D341Med (cell line): ENCODE measurements at regions not wholly inside any gene's neighbourhood (a gene's known extent, or its start where the extent isn't known, plus 50 kb on each side); places are given as distances from the start of the nearest gene placed in this dataset.

Experiments
- DNase-seq: peaks from one replicate; pipeline ENCODE4 v3.0.0; 2012; ENCODE audit warnings: low spot score

DNA sequence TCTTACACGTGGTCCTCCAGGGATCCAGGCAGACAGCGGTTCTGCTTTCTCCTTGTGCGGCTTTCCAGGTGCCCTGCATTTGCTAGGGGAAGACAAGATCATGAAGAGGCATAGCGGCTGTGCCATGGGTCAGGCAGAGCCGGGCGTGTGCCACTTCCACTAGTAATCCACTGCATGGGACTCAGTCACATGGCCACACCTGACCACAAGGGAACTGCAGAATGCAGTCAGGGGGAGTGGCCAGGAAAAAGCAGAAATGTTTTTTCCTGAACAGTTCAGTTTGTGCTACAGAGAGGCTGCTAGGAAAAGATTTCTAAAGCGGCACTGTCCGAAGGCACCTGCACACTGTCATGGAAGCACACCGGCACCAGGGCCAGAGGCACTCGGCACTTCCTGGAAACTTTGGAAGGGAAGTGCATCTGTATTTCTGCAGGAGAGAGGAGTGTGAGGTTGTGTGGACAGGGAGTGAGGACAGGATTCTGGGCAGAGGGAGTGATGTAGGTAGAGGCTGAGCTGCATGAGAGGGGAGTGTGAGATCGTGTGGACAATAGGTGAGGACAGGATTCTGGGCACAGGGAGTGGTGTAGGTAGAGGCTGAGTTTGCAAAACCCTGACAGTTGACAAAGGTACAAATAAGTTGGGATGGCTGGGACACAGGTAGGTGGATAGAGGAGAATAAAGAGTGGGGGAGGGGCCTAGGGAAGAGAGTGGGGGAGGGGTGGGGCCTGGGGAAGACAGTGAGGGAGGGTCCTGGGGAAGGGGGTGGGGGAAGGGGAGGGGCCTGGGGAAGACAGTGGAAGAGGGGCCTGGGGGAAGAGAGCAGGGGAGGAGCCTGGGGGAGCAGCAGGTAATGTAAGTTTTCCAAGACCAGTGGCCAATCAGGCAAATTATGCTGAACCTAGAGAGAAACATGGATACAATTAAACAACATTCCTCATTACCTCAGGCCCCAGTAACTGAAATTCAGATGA is 1436.3 kb downstream of the TBC1D22A start:
- no peak for DNase-seq

DNA sequence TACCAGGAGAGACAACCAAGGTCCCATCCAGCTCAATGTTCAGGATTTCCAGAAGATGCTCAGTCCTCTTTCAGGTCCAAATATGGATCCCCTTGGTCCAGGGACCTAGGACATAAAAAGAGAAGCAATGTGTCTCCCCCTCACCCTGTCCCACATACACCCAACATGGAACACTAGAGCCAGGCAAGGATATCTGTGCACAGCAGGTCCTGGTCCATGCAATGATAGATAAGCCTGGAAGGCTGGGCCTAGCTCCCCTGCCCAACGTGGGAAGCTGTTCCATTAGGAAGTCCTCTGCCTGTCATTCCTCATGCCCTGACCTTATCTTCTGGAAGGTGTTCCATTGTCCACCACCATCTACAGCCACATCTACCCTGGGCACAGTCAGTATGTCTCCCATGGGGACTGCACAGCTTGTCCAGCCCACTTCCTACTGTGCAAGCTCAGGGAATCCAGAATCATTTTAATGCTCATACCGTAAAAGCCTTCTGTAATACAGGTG is 1434.8 kb downstream of the TBC1D22A start:
- DNase-seq = no peak

- no peak for DNase-seq
These were observed 1430.5 kb downstream of the TBC1D22A start for GRCh38 chr22:48192920-48193319.

- DNase-seq = no peak
These were observed 1429.6 kb downstream of the TBC1D22A start for GRCh38 chr22:48192071-48192470.

DNA sequence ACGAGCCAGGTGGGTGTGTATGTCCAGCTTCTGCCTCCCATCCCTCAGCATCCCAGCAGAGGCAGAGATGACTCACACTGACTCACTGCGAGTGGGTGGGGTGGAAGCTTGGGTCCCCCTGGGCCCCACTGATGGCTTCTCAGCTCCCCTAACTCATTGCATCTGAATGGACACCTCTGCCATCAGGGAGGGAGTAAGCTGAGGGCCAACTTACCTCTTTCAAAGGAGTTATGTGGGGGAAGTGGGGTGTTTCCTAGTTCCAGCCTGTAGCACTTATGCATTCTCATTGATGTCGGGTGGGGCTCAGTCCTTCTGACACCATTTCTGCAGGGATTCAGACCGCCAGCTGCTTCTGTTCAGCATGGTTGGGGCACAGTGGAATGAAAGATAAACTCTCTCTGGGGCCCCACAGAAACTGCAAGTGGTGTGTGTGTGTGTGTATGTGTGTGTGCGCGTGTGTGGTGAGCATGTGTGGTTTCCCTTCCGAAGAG is 1425.8 kb downstream of the TBC1D22A start:
- no peak for DNase-seq

- no peak for DNase-seq
These were observed 1424.9 kb downstream of the TBC1D22A start for GRCh38 chr22:48187356-48187755.

- no peak for DNase-seq
These were observed 1423.8 kb downstream of the TBC1D22A start for GRCh38 chr22:48186146-48186790.

DNA sequence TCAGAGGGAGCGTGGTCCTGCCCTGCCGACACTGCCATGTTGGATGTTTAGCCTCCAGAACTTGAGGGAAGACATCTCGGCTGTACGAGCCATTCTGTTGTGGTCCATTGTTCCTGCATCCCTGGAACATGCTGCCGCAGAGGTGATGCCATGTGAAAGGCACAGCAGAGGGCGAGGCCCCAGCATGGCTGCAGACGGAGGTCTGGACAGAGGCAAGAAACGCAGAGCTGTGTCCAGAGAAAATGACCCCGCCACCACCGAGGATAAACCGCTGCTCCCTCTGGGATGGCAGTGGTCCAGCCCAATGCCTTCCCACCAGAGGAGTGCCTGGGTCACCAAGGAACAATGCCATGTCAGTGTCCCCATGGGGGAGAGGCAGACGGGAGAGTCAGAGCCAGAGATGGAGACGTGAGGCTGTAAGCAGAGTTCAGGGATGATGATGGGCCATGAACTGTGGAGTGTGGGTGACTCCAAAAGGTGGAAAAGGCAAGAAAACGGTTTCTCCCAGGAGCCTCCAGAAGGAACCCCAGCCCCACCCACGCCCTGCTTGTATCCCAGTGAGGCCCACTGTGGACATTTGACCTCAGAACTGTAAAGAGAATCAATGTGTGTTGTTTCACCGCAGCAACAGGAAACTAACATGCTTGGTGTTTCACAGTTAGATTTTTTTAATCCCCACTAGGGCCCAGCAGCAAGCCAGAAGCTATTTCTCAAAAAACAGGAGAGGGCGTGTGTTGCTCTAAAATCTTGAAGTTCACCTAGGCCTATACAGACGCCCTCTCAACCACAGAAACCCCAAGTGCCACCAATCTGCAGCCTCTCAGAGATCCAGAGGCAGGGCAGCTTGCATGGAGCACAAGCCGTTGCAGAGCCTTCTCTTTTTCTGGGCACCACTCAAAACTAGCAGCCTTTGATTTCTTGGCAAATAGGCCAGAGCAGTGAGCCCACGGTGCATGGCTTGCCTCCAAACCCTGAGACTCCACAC is 1422.9 kb downstream of the TBC1D22A start:
- no peak for DNase-seq

- DNase-seq = no peak
These were observed 1420.7 kb downstream of the TBC1D22A start for GRCh38 chr22:48182846-48183805.

DNA sequence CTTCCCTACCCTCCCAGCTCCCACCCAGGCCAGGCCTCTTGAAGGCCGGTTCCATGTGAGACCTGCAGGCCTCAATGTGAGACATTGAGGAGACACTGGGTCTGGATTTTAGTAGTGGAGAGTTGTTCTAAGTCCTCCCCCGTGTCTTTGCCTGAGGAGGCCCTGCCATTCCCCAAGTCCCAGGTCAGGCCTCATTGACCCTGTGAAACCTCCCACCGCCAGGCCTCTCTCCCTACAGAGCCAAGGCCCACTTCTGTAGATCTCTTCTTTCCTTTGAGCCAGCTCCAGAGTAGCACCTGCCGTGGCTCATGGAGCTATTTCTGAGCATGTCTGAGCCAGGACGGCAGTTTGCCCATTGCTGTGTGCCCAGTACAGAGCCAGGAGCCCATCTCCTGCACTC is 1419.6 kb downstream of the TBC1D22A start:
- no peak for DNase-seq

DNA sequence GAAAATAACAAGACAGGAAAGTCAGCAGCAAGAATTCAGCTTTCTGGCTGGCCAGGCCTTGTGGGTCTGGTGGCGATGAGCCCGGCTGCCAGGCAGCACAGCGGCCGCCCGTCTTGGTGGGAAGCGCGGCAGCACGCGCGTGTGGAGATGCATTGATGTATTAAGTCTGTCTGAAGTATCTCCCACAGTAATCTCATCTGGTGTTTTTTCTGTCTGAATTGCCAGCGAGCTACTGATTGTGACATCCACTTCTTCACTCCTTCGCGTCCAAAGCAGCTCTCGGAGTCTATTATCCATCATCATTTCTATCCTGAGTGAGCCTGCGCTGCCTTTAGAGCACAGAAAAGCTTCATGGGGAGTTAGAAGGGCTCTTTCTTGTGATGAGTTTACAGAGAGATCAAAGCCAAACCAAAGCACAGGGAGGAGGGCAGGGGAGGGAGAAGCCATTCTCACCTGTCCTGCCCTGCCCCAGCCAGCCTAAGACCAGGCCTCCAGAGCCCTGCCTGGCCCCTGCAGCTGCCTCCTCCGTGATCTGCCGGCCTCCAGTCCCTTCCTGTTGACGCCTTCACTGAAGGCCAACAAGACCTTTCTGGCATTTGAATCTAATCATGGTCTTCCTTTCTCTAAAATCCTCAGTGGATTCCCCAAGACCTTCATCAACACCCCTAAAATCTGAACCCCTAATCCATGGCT is 1419.0 kb downstream of the TBC1D22A start:
- DNase-seq = no peak

DNA sequence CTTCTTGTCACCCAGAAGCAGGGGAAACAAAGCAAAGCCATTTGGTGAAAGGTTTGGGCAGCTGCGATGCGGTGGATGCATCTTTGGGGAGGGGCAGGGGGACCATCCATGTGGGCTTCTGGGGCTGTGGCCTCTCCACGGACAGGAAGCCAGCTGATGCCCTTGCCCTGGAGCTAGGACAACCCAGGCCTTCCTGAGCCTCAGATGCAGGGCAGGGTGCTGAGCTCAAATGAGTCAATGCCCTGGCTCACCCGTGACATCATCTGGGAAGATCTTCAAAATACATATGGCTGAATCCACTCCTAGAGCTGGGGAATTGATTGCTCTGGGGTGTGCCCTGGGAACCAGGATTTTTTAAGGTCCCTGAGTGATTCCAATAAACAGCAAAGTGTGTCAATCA is 1418.2 kb downstream of the TBC1D22A start:
- no peak for DNase-seq

DNA sequence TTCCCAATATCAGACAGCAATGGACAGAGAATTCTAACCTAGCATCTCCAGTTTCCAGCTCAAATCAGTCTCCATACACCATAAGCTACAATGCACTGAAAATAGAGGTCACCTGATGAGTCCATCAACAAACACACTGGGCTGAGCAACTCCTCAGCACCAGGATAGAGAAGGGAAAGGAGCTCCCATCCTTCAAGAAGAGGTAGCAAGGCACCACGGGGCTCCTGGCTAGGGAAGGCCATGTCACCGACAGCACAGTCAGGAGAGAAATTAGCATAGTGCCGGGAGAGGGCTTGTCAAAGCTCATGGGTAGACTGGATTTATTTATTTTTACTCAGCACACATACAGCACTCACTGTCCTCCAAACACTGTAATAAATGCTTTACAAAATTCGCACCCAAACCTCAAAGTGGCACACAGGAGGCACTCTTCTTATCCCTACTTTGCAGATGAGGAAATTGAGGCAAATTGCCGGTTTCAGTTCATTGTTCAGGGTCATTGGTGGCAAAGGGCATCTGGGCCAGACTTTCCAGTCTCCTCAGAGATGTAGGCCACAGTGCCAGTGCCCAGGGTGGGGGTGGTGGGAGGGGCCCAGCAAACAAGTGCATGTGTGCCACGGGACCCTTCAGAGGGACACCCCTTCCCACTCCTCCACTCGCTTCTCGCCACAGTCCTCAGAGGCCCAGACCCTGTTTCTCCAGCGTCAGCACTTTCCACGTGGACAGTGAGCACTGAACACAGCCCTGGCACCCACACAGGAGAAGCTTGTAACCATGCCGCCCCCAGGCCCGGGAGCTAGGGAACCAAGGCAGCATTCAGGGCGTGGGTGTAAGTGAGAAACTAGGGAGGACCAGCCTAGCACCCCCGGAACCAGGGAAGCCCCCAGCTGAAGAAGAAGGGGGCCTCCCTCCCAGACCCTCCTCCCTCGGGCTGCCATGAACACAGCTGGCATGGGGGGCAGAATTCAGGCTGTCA is 1417.4 kb downstream of the TBC1D22A start:
- DNase-seq = no peak

DNA sequence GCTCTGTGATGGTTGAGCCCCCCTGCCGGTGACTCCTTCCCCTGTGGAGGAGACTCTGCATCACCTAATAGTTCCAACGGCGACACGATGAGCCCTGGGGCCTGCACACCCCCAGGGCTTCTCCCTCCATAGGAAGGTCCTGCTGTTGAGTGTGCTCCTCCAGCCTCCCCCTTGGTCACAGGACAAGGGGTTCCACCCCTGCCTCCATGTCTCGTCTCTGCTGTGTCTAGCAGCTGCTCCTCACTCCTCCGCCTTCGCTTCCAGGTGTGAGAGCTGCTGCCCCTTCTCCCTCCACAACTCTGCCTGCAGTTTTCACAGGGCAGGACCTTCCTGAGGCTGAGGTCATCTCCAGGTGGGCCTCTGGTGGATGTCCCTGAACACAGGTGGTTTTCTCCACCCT is 1416.1 kb downstream of the TBC1D22A start:
- no peak for DNase-seq

- DNase-seq = no peak
These were observed 1415.2 kb downstream of the TBC1D22A start for GRCh38 chr22:48177631-48178030.

DNA sequence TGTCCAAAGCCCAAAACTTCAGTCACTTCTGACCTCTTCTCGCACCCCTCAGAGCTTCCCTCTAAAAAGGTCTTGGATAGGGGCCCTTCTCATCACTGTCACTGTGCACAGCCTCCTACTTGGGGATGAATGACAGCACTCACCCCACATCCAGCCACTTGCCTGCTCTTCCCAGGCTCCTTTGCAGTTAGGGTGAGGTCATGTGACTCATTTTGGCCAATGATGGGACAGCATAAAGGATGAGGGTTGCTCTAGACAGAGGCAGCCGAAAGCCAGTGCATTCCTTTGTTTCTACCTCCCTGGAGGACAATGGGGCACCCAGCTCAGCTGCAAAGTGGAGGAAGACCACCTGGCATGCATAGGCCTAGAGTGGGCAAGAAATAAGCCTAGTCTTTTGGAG is 1413.3 kb downstream of the TBC1D22A start:
- DNase-seq = no peak

DNA sequence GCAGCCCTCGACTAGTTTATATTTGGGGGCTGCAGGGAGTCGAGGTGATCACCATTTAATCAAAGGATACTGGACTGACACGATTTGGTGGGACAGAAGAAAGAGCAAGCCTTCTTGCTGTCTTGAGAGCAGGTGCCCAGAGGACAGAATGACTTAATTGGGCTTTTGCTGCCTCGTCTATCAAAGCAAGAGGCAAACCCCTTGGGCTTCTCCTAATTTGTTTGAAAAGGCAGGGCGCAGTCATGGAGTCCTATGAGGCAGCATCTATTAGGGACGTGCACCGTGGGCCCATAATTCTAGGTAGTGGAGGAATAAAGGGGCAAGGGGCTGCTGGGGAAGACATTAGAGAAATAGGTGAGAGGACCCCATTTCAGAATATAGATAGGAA is 1411.3 kb downstream of the TBC1D22A start:
- no peak for DNase-seq

- DNase-seq = no peak
These were observed 1410.8 kb downstream of the TBC1D22A start for GRCh38 chr22:48173061-48173772.
